ENCODE measurements at regions not wholly inside any gene's neighbourhood (a gene's known extent, or its start where the extent isn't known, plus 50 kb on each side); places are given as distances from the start of the nearest gene placed in this dataset.

DNA sequence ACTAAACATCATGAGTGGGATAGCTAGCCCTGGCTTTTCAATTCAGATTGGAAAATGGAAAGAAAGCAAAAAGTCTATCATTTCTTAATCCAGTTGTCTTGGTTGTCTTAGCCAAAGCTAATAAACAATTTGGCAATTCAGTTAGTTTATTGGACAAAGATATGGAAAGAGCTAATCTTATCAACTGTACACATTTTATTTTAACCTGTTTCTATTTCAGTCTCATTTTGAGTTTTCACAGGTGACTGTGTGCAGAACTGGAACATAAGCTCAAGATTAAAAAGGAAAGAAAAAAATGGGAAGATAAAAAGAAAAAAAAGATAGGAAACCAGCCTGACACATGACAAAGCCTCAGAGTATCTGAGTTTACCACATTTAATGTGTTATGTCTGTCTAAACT lies 642.6 kb downstream of the SQOR start:
- Histone ChIP-seq H4K8ac (ENCODE audit: extremely low read depth, insufficient read depth, low read length) (no peak overlapping the region), H3K23me2 (ENCODE audit: low read depth, low read length) (no peaks in the 10 kb centered on the region), H4K5ac (ENCODE audit: insufficient read length, low read depth, low read length) (no peak overlapping the region), H3K18ac (ENCODE audit: extremely low read depth, low read length) (no peak overlapping the region), H2BK12ac (ENCODE audit: low read depth, low read length) (no peak overlapping the region), H3K36me3 (ENCODE audit: control insufficient read depth in 2 of 4, insufficient read depth in 4 of 4, low read length in 3 of 4) (no peaks in the 10 kb centered on the region), H4K20me1 (replicated peaks in 1 of 2; ENCODE audit: control insufficient read depth in 1 of 2, insufficient read depth in 2 of 2, low read length in 2 of 2) (no peaks in the 10 kb centered on the region), H3K27ac (ENCODE audit: low read depth, low read length) (no peak overlapping the region), H2AFZ (ENCODE audit: low read length) (no peak overlapping the region), H3K9me3 (ENCODE audit: insufficient read depth in 2 of 2, low read depth in 1 of 2, low read length in 1 of 2) (no peaks in the 10 kb centered on the region), H2BK15ac (ENCODE audit: low read length) (no peak overlapping the region), H3K4me2 (ENCODE audit: insufficient read depth in 1 of 2, low read depth in 2 of 2, low read length in 2 of 2) (no peak overlapping the region), H2AK5ac (ENCODE audit: low read depth, low read length) (no peak overlapping the region), H3K9ac (replicated peaks in 1 of 4; ENCODE audit: extremely low read depth in 1 of 4, low read depth in 3 of 4, low read length in 3 of 4) (no peak overlapping the region), H3K79me2 (ENCODE audit: control insufficient read depth in 1 of 2, insufficient read depth in 2 of 2, low read length in 2 of 2) (no peaks in the 10 kb centered on the region), H3K23ac (ENCODE audit: insufficient read length) (no peak overlapping the region), H3K4me1 (replicated peaks in 1 of 4; ENCODE audit: control insufficient read depth in 3 of 4, insufficient read depth in 4 of 4, low read length in 3 of 4) (0 out of 7 replicates have a peak, but pooled peaks cover 0 to 2% (median 0%) of the 10 kb centered on the region in 4 experiments), H3K14ac (ENCODE audit: insufficient read length) (no peak overlapping the region), H3K4me3 (ENCODE audit: extremely low read depth in 1 of 4, insufficient read depth in 2 of 4, low read depth in 3 of 4, low read length in 4 of 4) (no peak overlapping the region), H4K91ac (replicated peaks; ENCODE audit: insufficient read length, low read length) (no peak overlapping the region), H3K4ac (replicated peaks; ENCODE audit: insufficient read length, low read depth, low read length) (no peak overlapping the region), H2BK20ac (ENCODE audit: low read length) (no peak overlapping the region), H2BK120ac (replicated peaks; ENCODE audit: low read depth, low read length) (no peak overlapping the region), H3K79me1 (ENCODE audit: low read depth, low read length) (no peaks in the 10 kb centered on the region), H2BK5ac (ENCODE audit: low read depth, low read length) (no peak overlapping the region), H3K56ac (replicated peaks; ENCODE audit: insufficient read length, low read depth, low read length) (no peak overlapping the region), H3K27me3 (replicated peaks in 1 of 4; ENCODE audit: control insufficient read depth in 3 of 4, extremely low read depth in 1 of 4, insufficient read depth in 3 of 4, low read length in 3 of 4) (no peaks in the 10 kb centered on the region)
- ChIA-PET POLR2A (ENCODE audit: partially characterized antibody) (no interaction called here), CTCF (ENCODE audit: partially characterized antibody) (interaction anchor here (0.9 to 2.5 kb wide), 10 partner anchors 7 to 573 kb away, joined by 3 to 10 read pairs (median 3); no protein-coding TSS in a partner anchor)
- no peak for FAIRE-seq
- DNase-seq (ENCODE audit: low read depth in 1 of 2, low spot score in 2 of 2), result no peak
- TF ChIP-seq YY1 (IDR thresholded peaks at IDR 0.05; ENCODE audit: low read depth, low read length) (no peak), CHD2 (IDR thresholded peaks at IDR 0.05; ENCODE audit: low read length) (no peak), SIX5 (IDR thresholded peaks at IDR 0.05; ENCODE audit: low read depth, low read length) (no peak), HDAC6 (IDR thresholded peaks at IDR 0.05; ENCODE audit: low read depth, low read length) (no peak)

Measured in H1 (cell line).